Stomach (tissue), 8 donors: ENCODE measurements at regions not wholly inside any gene's neighbourhood (a gene's known extent, or its start where the extent isn't known, plus 50 kb on each side); places are given as distances from the start of the nearest gene placed in this dataset.

Experiments
- DNase-seq, 2 donors: peaks; one replicate each; pipeline versions ENCODE4 v3.0.0 to v3.0.0-alpha.2; 2013 to 2019
- H3K27ac ChIP-seq, 5 donors: fragments of 200-600 bp in 4 of 5; sonication (generic) in 4 of 5; one replicate each; pipeline ENCODE4 v1.5.1; 2013 to 2019; ENCODE audit warnings: mild to moderate bottlenecking in 1 of 5, moderate library complexity in 1 of 5
- H3K27me3 ChIP-seq, 3 donors: fragments of 200-600 bp; sonication (generic); one replicate each; pipeline ENCODE4 v1.5.1; 2017 to 2019; ENCODE audit warnings: mixed run types in 1 of 3
- H3K36me3 ChIP-seq, 4 donors: fragments of 200-600 bp; sonication (generic); 1 replicate in 3 of 4; 2 replicates in 1 of 4; pipeline ENCODE4 v1.5.1; 2016 to 2019
- H3K4me1 ChIP-seq, 4 donors: fragments of 200-600 bp; sonication (generic); one replicate each; pipeline ENCODE4 v1.5.1; 2016 to 2019
- H3K4me3 ChIP-seq, 4 donors: fragments of 200-600 bp; sonication (generic) in 3 of 4; one replicate each; pipeline ENCODE4 v1.5.1; 2016 to 2019; ENCODE audit warnings: mild to moderate bottlenecking in 1 of 4
- H3K9me3 ChIP-seq, 4 donors: fragments of 200-600 bp; sonication (generic); one replicate each; pipeline ENCODE4 v1.5.1; 2016 to 2019
- EP300 ChIP-seq: sonication (generic); formaldehyde crosslinking; IDR thresholded peaks from one replicate; pipeline ENCODE4 v1.6.1; 2017; ENCODE audit warnings: antibody characterized with exemption
- POLR2A ChIP-seq, 4 donors: fragments of 450-650 bp; IDR thresholded peaks; one replicate each; pipeline ENCODE4 v1.6.1; 2016; ENCODE audit warnings: antibody characterized with exemption in 4 of 4, control low read depth in 2 of 4, mild to moderate bottlenecking in 1 of 4, moderate library complexity in 1 of 4
- POLR2AphosphoS5 ChIP-seq, 3 donors: sonication (generic); formaldehyde crosslinking; IDR thresholded peaks; one replicate each; pipeline ENCODE4 v1.6.1; 2016; ENCODE audit warnings: antibody characterized with exemption in 3 of 3
- WGBS, 5 donors: extraction: QIAGEN DNeasy Blood & Tissue Kit in 3 of 5; methylation state at CpG; one replicate each; pipeline versions ENCODE4 v1.1.5 to v1.1.7; 2013 to 2018; 5-methylcytosine and 5-hydroxymethylcytosine counted together
- intact Hi-C: fragments of 100-400 bp; cut with DNase I; formaldehyde crosslinking; loops from one replicate; pipeline ENCODE4 v1.15.1; 2023; ENCODE audit warnings: low total_unique reads
- TF ChIP-seq, protein P1 (sequence below), 7 experiments: fragments of 450-650 bp in 4 of 7; fragments of 200-600 bp in 3 of 7; sonication (generic) in 3 of 7; IDR thresholded peaks; one replicate each; pipeline ENCODE4 v1.5.1; 2016 to 2019; ENCODE audit warnings: antibody characterized with exemption in 7 of 7, control low read depth in 2 of 7, mild to moderate bottlenecking in 1 of 7
- donor health status: healthy with polysubstance abuse.
- donor health status: Bipolar disorder and iron deficiency.
- donor health status: healthy.

DNA sequence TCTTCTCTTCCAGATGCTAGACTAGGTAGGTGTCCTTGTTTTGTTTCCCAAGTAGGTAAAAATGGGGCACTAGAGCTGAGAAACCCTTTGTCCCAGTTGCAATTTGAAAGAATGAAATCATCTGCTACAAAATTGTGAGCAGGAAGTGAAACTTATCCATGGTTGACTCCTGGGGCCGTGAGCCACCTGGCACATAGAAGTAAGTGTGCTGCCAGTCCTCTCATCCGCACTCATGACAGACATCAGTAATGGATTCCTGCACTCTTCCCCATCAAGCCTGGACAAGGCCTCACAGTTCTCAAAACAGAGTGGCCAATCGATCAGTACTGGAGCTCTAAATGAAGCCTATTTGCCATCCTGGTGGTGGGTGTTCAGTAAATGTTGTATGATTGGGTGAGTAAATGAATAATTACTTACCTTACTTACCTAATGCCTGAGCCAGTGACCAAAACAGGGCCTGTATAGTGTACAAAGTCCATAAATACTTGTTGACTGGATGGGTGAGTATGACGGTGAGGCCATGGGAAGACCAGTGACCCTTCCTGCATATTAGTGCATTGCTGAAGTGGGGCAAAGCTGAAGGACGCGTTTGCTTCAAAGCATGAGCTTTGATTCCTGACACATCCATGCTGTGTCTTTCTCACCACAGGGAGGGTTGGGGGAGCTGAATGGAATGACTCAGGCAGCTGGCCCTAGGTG is 68.9 kb upstream of the HEPHL1 start:
- H3K9me3 ChIP-seq: no peaks in the 10 kb centered on the region
- TF ChIP-seq, protein P1, sequence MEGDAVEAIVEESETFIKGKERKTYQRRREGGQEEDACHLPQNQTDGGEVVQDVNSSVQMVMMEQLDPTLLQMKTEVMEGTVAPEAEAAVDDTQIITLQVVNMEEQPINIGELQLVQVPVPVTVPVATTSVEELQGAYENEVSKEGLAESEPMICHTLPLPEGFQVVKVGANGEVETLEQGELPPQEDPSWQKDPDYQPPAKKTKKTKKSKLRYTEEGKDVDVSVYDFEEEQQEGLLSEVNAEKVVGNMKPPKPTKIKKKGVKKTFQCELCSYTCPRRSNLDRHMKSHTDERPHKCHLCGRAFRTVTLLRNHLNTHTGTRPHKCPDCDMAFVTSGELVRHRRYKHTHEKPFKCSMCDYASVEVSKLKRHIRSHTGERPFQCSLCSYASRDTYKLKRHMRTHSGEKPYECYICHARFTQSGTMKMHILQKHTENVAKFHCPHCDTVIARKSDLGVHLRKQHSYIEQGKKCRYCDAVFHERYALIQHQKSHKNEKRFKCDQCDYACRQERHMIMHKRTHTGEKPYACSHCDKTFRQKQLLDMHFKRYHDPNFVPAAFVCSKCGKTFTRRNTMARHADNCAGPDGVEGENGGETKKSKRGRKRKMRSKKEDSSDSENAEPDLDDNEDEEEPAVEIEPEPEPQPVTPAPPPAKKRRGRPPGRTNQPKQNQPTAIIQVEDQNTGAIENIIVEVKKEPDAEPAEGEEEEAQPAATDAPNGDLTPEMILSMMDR (IDR thresholded peaks at IDR 0.05): no peak
- WGBS, 5 donors: 69 to 77% (median 73%) methylated on average over 5 to 6 of the region's 6 CpGs
- no peaks in the 10 kb centered on the region for H3K36me3 ChIP-seq
- no peak overlapping the region for H3K27ac ChIP-seq
- intact Hi-C loops: no loop called here
- DNase-seq: no peak
- H3K4me1 ChIP-seq: no peaks in the 10 kb centered on the region
- H3K4me3 ChIP-seq: no peak overlapping the region
- no peaks in the 10 kb centered on the region for H3K27me3 ChIP-seq

DNA sequence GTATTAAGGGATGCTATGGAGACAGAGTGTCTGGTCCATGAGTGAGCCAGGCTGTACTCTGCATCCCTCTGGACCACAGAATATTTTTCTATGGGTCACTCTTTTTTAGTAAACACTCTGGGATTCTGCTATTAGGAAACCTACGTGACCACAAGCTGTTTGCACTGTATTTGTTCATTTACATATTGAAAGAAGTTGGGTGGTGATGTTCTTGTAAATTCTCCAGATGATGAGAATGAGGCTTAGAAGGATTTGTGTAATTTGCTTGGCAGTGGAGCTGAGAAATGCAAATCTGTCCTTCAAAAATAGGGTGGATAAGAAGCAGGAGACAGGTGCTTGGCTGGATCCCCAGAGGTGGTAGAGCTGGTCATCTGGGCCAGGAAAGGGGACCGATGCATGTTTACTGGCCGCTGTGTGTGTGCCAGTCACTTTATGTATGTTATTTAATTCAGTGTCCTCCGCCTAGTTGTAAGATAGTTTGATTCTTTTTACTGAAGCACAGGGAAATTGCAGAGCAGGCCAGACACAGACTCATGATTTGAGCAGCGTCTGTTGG is 63.7 kb upstream of the HEPHL1 start:
- Histone ChIP-seq H3K4me3 (no peak overlapping the region), H3K36me3 (no peaks in the 10 kb centered on the region), H3K9me3 (no peaks in the 10 kb centered on the region), H3K27me3 (no peaks in the 10 kb centered on the region), H3K27ac (no peak overlapping the region), H3K4me1 (no peaks in the 10 kb centered on the region)
- WGBS, 5 donors: 55 to 72% (median 64%) methylated on average over 5 of the region's 5 CpGs
- no peak for DNase-seq
- TF ChIP-seq POLR2AphosphoS5 (IDR thresholded peaks at IDR 0.05) (no peak), EP300 (no peak)
- intact Hi-C loops: no loop called here

DNA sequence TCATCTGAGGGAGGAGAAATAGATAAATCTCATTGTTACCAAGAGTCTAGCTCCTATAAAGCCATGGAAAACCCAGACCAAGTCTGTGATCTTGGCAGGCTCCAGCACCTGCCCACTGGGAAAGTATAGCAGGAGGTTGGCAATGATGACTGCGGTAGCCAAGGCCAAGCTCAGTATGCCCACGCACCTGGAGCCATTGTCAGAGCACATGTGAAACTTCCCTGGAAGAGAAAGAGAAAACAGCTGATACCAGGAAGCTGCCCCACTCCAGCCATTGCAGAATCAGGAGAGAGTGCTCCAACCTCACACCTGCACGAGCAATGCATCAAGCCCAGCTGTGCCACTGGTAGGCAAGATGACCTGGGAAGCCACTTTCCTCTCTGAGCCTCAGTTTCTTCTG is 62.2 kb upstream of the HEPHL1 start:
- H3K27ac ChIP-seq: no peak overlapping the region
- TF ChIP-seq POLR2AphosphoS5 (IDR thresholded peaks at IDR 0.05) (no peak), EP300 (no peak), POLR2A (IDR thresholded peaks at IDR 0.05) (no peak)
- TF ChIP-seq, protein P1 (IDR thresholded peaks at IDR 0.05): no peak
- intact Hi-C loops: no loop called here
- H3K36me3 ChIP-seq: no peaks in the 10 kb centered on the region
- H3K4me3 ChIP-seq: no peak overlapping the region
- WGBS, 5 donors: 73 to 93% (median 84%) methylated on average over 3 of the region's 3 CpGs
- H3K4me1 ChIP-seq: no peaks in the 10 kb centered on the region
- no peaks in the 10 kb centered on the region for H3K9me3 ChIP-seq
- no peaks in the 10 kb centered on the region for H3K27me3 ChIP-seq
- DNase-seq: no peak

DNA sequence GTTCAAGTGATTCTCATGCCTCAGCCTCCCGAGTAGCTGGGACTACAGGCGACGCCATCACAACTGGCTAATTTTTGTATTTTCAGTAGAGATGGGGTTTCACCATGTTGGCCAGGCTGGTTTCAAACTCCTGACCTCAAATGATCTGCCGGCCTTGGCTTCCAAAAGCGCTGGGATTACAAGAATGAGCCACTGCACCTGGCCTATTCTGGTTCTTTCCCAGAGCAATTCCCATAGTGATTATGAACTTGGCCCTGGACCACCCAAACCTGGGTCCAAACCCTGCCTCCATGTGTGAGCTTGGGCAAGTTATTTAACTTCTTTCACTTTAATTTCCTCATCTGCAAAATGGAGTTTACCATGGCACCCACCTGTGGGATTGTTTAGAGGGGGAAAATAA is 61.5 kb upstream of the HEPHL1 start:
- WGBS, 5 donors: 83 to 89% (median 87%) methylated on average over 5 of the region's 5 CpGs
- Histone ChIP-seq H3K27me3 (no peaks in the 10 kb centered on the region), H3K27ac (no peak overlapping the region), H3K36me3 (no peaks in the 10 kb centered on the region), H3K4me3 (no peak overlapping the region), H3K4me1 (no peaks in the 10 kb centered on the region), H3K9me3 (no peaks in the 10 kb centered on the region)
- no peak for DNase-seq
- intact Hi-C loops: no loop called here
- no peak for TF ChIP-seq POLR2AphosphoS5 (IDR thresholded peaks at IDR 0.05)
- TF ChIP-seq POLR2A (IDR thresholded peaks at IDR 0.05): no peak
- TF ChIP-seq EP300: no peak
- TF ChIP-seq, protein P1 (IDR thresholded peaks at IDR 0.05): no peak

DNA sequence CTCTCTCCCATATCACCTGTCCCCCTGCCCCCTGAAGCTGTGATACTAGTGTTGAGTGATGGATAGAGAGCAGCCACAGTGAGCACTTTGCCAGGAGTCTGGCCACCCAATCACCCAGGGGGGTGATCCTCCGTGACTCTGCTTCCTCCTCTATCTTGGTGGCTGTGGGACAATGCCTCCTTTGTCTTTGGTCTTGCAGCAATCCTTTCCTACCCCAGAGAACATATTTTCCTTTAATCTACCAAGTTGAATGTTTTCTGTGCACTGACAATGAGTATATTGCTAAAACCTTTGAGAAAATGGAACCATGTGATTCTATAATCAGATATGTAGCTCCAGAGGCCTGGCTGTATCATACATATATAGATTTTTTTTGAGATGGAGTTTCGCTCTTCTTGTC is 58.1 kb upstream of the HEPHL1 start:
- 61 to 79% (median 69%) methylated on average over 2 of the region's 2 CpGs for whole genome bisulfite sequencing, 5 donors
- Histone ChIP-seq H3K36me3 (no peaks in the 10 kb centered on the region), H3K27me3 (no peaks in the 10 kb centered on the region), H3K27ac (no peak overlapping the region), H3K9me3 (no peaks in the 10 kb centered on the region), H3K4me3 (no peak overlapping the region), H3K4me1 (no peaks in the 10 kb centered on the region)
- no peak for DNase-seq
- intact Hi-C loops: no loop called here
- TF ChIP-seq EP300 (no peak), POLR2A (IDR thresholded peaks at IDR 0.05) (no peak), POLR2AphosphoS5 (IDR thresholded peaks at IDR 0.05) (no peak)
- TF ChIP-seq, protein P1 (IDR thresholded peaks at IDR 0.05): no peak
